ACC112 (cell line): ENCODE measurements at regions not wholly inside any gene's neighbourhood (a gene's known extent, or its start where the extent isn't known, plus 50 kb on each side); places are given as distances from the start of the nearest gene placed in this dataset.

Source experiments
- H2AFZ ChIP-seq: fragments of 200-600 bp; sonication (generic); one replicate; pipeline ENCODE4 v1.6.0; 2017; ENCODE audit warnings: antibody characterized with exemption, low read length; ENCODE audit not compliant: unreplicated experiment
- H3K27ac ChIP-seq: fragments of 200-600 bp; sonication (generic); 2 replicates; pipeline ENCODE4 v1.5.1; 2014; ENCODE audit warnings: low read depth, mild to moderate bottlenecking, antibody characterized with exemption, low read length, moderate library complexity
- H3K27me3 ChIP-seq: fragments of 200-600 bp; sonication (generic); 2 replicates; pipeline ENCODE4 v1.6.1; 2014; ENCODE audit warnings: mild to moderate bottlenecking, antibody characterized with exemption, low read length, moderate library complexity, mixed read lengths; ENCODE audit not compliant: insufficient read depth
- H3K36me3 ChIP-seq: fragments of 200-600 bp; sonication (generic); 2 replicates; pipeline ENCODE4 v1.6.1; 2016; ENCODE audit warnings: mild to moderate bottlenecking, antibody characterized with exemption, low read length, moderate library complexity, mixed read lengths; ENCODE audit not compliant: insufficient read depth
- H3K4me1 ChIP-seq: fragments of 200-600 bp; sonication (generic); one replicate; pipeline ENCODE4 v1.6.1; 2016; ENCODE audit warnings: low read length, mixed read lengths; ENCODE audit not compliant: insufficient read depth, unreplicated experiment, control insufficient read depth
- H3K4me3 ChIP-seq: fragments of 200-600 bp; sonication (generic); 2 replicates; pipeline ENCODE4 v1.5.1; 2014; ENCODE audit warnings: mild to moderate bottlenecking, low read depth, low read length
- H3K79me2 ChIP-seq: fragments of 200-600 bp; sonication (generic); one replicate; pipeline ENCODE4 v1.6.0; 2016; ENCODE audit warnings: low read length; ENCODE audit not compliant: control insufficient read depth, unreplicated experiment, insufficient read depth

DNA sequence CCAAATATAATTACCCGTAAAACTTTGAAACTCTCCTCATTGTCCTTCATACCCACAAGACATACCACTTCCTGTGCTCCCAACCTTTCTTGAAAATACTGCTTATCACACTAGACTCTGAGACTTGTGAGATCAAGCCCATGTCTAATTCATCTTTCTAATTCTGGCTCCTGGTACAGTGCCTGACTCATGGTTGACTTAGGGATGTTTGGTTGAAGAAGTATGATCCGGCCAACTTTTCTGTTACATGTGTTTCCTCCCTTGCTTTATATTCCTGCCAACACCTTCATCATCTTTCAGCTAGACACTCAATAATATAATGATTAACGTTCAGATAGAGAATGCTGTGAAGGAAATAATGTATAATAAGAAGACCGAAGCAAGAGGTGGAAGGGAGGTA lies 58.2 kb downstream of the MEX3B start:
- Histone ChIP-seq H3K36me3 (no peaks in the 10 kb centered on the region), H3K27me3 (no peaks in the 10 kb centered on the region), H3K4me1 (no peaks in the 10 kb centered on the region), H3K27ac (no peak overlapping the region), H2AFZ (no peak overlapping the region), H3K4me3 (no peak overlapping the region), H3K79me2 (no peaks in the 10 kb centered on the region)

GRCh38 chr15:81983497-81983896 lies 62.3 kb downstream of the MEX3B start:
- Histone ChIP-seq H3K36me3 (no peaks in the 10 kb centered on the region), H3K27me3 (no peaks in the 10 kb centered on the region), H3K4me3 (no peak overlapping the region), H3K27ac (no peak overlapping the region), H3K79me2 (no peaks in the 10 kb centered on the region), H3K4me1 (no peaks in the 10 kb centered on the region), H2AFZ (no peak overlapping the region)

DNA sequence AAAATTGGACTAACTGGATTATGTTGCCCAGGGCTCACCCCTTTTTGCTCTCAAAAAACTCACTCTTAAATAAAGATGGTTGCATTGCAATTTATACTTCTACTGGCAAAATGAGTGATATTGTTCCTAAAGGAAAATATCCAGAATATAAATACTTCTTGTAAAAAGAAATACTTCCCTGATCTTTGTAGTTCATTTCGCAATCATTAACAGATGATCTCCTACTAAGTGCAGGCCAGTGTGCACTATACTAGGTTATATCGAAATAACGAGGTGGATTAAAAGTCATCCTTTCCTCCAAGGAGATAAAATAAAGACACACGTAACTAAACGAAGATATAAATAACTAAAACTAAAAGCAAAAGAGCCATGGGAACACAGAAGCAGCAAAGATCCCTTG lies 63.0 kb downstream of the MEX3B start:
- Histone ChIP-seq H3K27ac (no peak overlapping the region), H3K4me1 (no peaks in the 10 kb centered on the region), H3K79me2 (no peaks in the 10 kb centered on the region), H3K4me3 (no peak overlapping the region), H3K36me3 (no peaks in the 10 kb centered on the region), H2AFZ (no peak overlapping the region), H3K27me3 (no peaks in the 10 kb centered on the region)

DNA sequence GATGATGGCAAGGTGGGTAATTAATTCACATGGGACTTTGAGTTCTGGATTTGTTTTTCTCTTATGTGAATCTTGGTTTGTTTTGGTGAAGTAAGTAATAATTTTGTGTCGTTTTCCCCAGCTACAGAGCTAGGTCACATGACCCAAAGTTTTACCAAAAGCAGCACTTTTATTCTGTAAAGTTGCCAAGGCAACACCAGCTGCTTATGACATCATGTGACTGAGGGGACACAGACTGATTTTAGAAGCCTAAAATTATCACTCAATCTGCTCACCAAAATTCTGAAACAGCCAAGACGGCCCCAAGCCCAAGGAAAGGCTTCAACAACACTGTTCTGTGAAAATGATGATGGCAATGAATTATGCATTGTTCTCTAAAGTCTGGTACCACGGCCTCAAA lies 63.9 kb downstream of the MEX3B start:
- Histone ChIP-seq H3K27ac (no peak overlapping the region), H3K4me3 (no peak overlapping the region), H3K4me1 (no peaks in the 10 kb centered on the region), H2AFZ (no peak overlapping the region), H3K27me3 (no peaks in the 10 kb centered on the region), H3K36me3 (no peaks in the 10 kb centered on the region), H3K79me2 (no peaks in the 10 kb centered on the region)

- Histone ChIP-seq H3K4me3 (no peak overlapping the region), H3K27ac (no peak overlapping the region), H3K79me2 (no peaks in the 10 kb centered on the region), H3K27me3 (no peaks in the 10 kb centered on the region), H3K4me1 (no peaks in the 10 kb centered on the region), H2AFZ (no peak overlapping the region), H3K36me3 (no peaks in the 10 kb centered on the region)
Measured at GRCh38 chr15:81977464-81977863, 68.4 kb downstream of the MEX3B start.

- H3K4me1 ChIP-seq, result no peaks in the 10 kb centered on the region
- no peaks in the 10 kb centered on the region for H3K27me3 ChIP-seq
- H3K27ac ChIP-seq, result no peak overlapping the region
- no peaks in the 10 kb centered on the region for H3K36me3 ChIP-seq
- no peak overlapping the region for H3K4me3 ChIP-seq
- no peak overlapping the region for H2AFZ ChIP-seq
- H3K79me2 ChIP-seq, result no peaks in the 10 kb centered on the region
Measured at GRCh38 chr15:81968691-81969090, 77.1 kb downstream of the MEX3B start.

DNA sequence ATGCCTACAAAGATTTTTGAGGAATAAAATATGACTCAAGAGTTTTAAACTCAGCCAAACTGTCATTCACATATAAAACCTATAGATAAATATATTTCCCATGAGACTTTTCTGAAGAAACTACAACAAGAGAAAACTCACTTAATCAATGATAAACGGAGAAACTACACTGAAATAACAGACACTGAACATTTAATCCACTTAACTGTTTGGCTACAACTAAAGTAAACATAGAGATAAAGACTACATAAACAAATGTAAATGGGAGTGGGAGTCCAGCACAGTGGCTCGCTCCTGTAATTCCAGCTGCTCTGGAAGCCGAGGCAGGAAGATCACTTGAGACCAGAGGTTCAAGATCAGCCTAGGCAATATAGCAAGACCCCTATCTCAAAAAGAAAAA lies 79.2 kb downstream of the MEX3B start:
- H3K4me1 ChIP-seq, result no peaks in the 10 kb centered on the region
- no peak overlapping the region for H3K4me3 ChIP-seq
- no peaks in the 10 kb centered on the region for H3K79me2 ChIP-seq
- no peaks in the 10 kb centered on the region for H3K36me3 ChIP-seq
- no peak overlapping the region for H2AFZ ChIP-seq
- no peak overlapping the region for H3K27ac ChIP-seq
- no peaks in the 10 kb centered on the region for H3K27me3 ChIP-seq

- H3K36me3 ChIP-seq, result no peaks in the 10 kb centered on the region
- H3K27me3 ChIP-seq, result no peaks in the 10 kb centered on the region
- H3K79me2 ChIP-seq, result no peaks in the 10 kb centered on the region
- H3K4me3 ChIP-seq, result no peak overlapping the region
- H3K4me1 ChIP-seq, result no peaks in the 10 kb centered on the region
- no peak overlapping the region for H3K27ac ChIP-seq
- H2AFZ ChIP-seq, result no peak overlapping the region
Measured at GRCh38 chr15:81962482-81962881, 83.3 kb downstream of the MEX3B start.

GRCh38 chr15:81959196-81959595 lies 86.6 kb downstream of the MEX3B start:
- Histone ChIP-seq H3K4me3 (no peak overlapping the region), H3K4me1 (no peaks in the 10 kb centered on the region), H3K27ac (no peak overlapping the region), H2AFZ (no peak overlapping the region), H3K79me2 (no peaks in the 10 kb centered on the region), H3K27me3 (no peaks in the 10 kb centered on the region), H3K36me3 (no peaks in the 10 kb centered on the region)

DNA sequence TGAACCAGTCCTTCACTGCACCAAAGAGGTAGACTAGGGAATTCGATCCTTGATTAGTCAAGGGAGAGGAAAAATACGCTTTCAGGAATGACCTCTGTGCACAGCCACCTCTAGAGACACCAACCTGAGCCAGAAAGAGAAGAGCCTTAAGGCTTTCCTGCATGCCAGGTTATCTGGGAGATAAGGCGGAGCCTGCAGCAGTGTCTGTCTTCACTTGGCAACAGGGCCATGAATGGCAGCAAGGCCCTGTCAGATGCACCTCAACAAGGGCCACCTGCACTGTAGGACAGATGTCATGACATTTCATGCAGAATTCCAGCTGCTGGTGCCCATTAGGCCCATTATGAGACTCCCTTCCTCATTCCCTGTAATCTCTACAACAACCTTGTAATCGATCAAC lies 88.1 kb downstream of the MEX3B start:
- Histone ChIP-seq H3K4me3 (no peak overlapping the region), H3K4me1 (no peaks in the 10 kb centered on the region), H3K36me3 (no peaks in the 10 kb centered on the region), H3K27ac (no peak overlapping the region), H2AFZ (no peak overlapping the region), H3K27me3 (no peaks in the 10 kb centered on the region), H3K79me2 (no peaks in the 10 kb centered on the region)

GRCh38 chr15:81955382-81956062 lies 90.3 kb downstream of the MEX3B start:
- no peaks in the 10 kb centered on the region for H3K36me3 ChIP-seq
- no peak overlapping the region for H2AFZ ChIP-seq
- no peaks in the 10 kb centered on the region for H3K79me2 ChIP-seq
- H3K4me3 ChIP-seq, result no peak overlapping the region
- H3K27me3 ChIP-seq, result no peaks in the 10 kb centered on the region
- H3K4me1 ChIP-seq, result no peaks in the 10 kb centered on the region
- no peak overlapping the region for H3K27ac ChIP-seq
